Ishikawa (cell line): ENCODE measurements at regions not wholly inside any gene's neighbourhood (a gene's known extent, or its start where the extent isn't known, plus 50 kb on each side); places are given as distances from the start of the nearest gene placed in this dataset.

Experiments used
- CEBPB ChIP-seq: IDR thresholded peaks from 2 replicates; pipeline ENCODE4 v1.6.1; 2012
- CREB1 ChIP-seq: IDR thresholded peaks from 2 replicates; pipeline ENCODE4 v1.6.1; 2012; ENCODE audit warnings: low read depth
- EGR1 ChIP-seq: IDR thresholded peaks from 2 replicates; pipeline ENCODE4 v1.6.1; 2012
- EP300 ChIP-seq: IDR thresholded peaks from 2 replicates; pipeline ENCODE4 v1.6.1; 2012; ENCODE audit warnings: borderline replicate concordance
- FOXM1 ChIP-seq: IDR thresholded peaks from 2 replicates; pipeline ENCODE4 v1.6.1; 2012; ENCODE audit warnings: low read depth, borderline replicate concordance
- NFIC ChIP-seq: IDR thresholded peaks from 2 replicates; pipeline ENCODE4 v1.6.1; 2012
- RAD21 ChIP-seq: IDR thresholded peaks from 2 replicates; pipeline ENCODE4 v1.6.1; 2012; ENCODE audit warnings: low read depth
- REST ChIP-seq: IDR thresholded peaks from 2 replicates; pipeline ENCODE4 v1.6.1; 2012; ENCODE audit warnings: low read depth, mild to moderate bottlenecking
- TAF1 ChIP-seq: IDR thresholded peaks from 2 replicates; pipeline ENCODE4 v1.6.1; 2012; ENCODE audit warnings: low read depth, mild to moderate bottlenecking
- TCF12 ChIP-seq: IDR thresholded peaks from 2 replicates; pipeline ENCODE4 v1.6.1; 2012; ENCODE audit warnings: low read depth
- TEAD4 ChIP-seq: IDR thresholded peaks from 2 replicates; pipeline ENCODE4 v1.6.1; 2012
- USF1 ChIP-seq: IDR thresholded peaks from 2 replicates; pipeline ENCODE4 v1.6.1; 2012
- YY1 ChIP-seq: IDR thresholded peaks from 2 replicates; pipeline ENCODE4 v1.6.1; 2012; ENCODE audit warnings: low read depth
- ZBTB7A ChIP-seq: IDR thresholded peaks from 2 replicates; pipeline ENCODE4 v1.6.1; 2012; ENCODE audit warnings: low read depth
- TF ChIP-seq, protein P1 (sequence below): IDR thresholded peaks from 2 replicates; pipeline ENCODE4 v1.6.1; 2012

DNA sequence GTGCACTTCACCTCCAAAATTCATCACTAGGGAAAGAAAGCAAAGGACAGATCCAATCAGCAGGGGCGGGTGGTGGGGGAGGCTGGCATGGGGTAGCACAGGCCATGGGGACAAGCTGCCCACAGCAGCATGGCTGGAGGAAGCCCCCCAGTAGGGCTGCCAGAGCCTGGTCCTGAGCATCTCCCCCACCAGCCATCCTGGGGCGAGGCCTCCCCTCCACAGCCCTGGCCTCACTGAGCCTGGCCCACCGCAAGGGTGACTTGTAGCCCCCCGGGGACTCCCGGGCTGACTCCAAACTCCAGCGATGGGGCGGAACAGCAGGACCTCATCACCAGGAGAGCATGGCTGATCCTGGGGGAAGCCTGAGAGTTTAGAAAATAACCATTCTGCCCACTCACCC is 92.4 kb upstream of the TCERG1L start:
- TF ChIP-seq CREB1 (no peak), TCF12 (no peak), RAD21 (no peak), TEAD4 (no peak), ZBTB7A (no peak), YY1 (no peak), EGR1 (no peak), CEBPB (no peak), REST (no peak), USF1 (no peak), TAF1 (no peak), FOXM1 (no peak)
- TF ChIP-seq, protein P1, sequence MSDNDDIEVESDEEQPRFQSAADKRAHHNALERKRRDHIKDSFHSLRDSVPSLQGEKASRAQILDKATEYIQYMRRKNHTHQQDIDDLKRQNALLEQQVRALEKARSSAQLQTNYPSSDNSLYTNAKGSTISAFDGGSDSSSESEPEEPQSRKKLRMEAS, result no peak

DNA sequence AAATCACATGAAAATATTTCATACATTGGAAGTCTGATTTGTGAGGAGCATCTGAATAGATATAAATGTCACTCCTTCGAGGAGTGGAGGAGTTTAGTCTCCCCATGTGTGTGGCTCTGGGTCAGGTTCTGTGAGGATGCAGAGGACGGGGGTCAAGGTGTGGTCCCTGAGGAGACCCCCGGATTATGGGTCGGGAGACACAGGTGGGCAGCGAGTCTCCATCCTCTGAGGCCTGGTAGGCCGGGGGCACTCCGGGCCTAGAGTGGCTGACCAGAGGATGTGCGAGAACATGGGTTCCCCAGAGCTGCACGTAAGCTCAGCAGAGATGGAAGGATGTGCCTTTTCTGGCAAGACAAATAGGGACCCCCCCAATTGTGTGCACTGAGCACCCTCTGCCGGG is 93.4 kb upstream of the TCERG1L start:
- TF ChIP-seq EGR1 (no peak), RAD21 (0 out of 2 replicates have a peak, but pooled peaks have one; percentile 3), EP300 (no peak)

GRCh38 chr10:131406676-131407392 is 95.3 kb upstream of the TCERG1L start:
- TF ChIP-seq TAF1 (no peak), FOXM1 (no peak), ZBTB7A (no peak), YY1 (no peak), NFIC (no peak), REST (no peak), CREB1 (no peak), CEBPB (no peak), EGR1 (no peak), TEAD4 (no peak), TCF12 (no peak), RAD21 (no peak), EP300 (no peak), USF1 (no peak)
- TF ChIP-seq, protein P1, result no peak

DNA sequence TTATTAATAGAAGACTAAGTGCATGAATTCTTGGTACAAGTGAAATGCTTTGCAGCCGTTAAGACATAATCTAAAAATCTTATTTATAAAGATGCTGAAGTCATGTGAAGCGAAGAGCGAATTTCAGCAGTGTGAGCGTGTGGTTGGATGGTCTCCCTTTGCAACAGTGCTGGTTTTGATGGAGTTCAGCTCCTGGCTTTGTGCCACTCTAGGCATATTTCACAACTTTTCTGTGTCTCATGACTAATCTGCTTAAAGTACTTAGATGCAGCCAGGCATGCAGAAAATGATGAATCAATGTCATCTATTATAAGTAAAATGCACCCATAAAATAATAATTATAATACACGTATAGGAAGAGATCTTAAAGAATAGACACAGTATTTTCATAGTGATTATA is 107.2 kb upstream of the TCERG1L start:
- TF ChIP-seq EP300 (no peak), NFIC (no peak), EGR1 (no peak), TCF12 (no peak), REST (no peak), ZBTB7A (no peak), TEAD4 (no peak), YY1 (no peak), CEBPB (no peak), RAD21 (no peak), TAF1 (no peak), CREB1 (no peak), FOXM1 (no peak), USF1 (no peak)
- TF ChIP-seq, protein P1, result no peak
